ENCODE measurements at regions not wholly inside any gene's neighbourhood (a gene's known extent, or its start where the extent isn't known, plus 50 kb on each side); places are given as distances from the start of the nearest gene placed in this dataset.
"Not testable (repeated sequence)": the region's sequence is repeated elsewhere in the genome, so short reads cannot be mapped to it uniquely, and the experiment has no call there.

- TF ChIP-seq POLR2A, CTCF (IDR thresholded peaks at IDR 0.05): not testable (repeated sequence)
Measured at GRCh38 chr5:10876996-10877395, 116.0 kb upstream of the DAP start.
